GM18505 (cell line): ENCODE measurements at regions not wholly inside any gene's neighbourhood (a gene's known extent, or its start where the extent isn't known, plus 50 kb on each side); places are given as distances from the start of the nearest gene placed in this dataset.
"Not testable (repeated sequence)": the region's sequence is repeated elsewhere in the genome, so short reads cannot be mapped to it uniquely, and the experiment has no call there.

Experiments
- ATAC-seq: cut with Tn5 transposase; IDR thresholded peaks from one replicate; pipeline ENCODE4 v1.9.1; 2021; ENCODE audit not compliant: unreplicated experiment
- POLR2A ChIP-seq: IDR thresholded peaks from 4 replicates; pipeline ENCODE4 v1.6.1; 2011; ENCODE audit warnings: borderline replicate concordance; ENCODE audit not compliant: insufficient read depth, insufficient read length; ENCODE audit errors: extremely low read depth

DNA sequence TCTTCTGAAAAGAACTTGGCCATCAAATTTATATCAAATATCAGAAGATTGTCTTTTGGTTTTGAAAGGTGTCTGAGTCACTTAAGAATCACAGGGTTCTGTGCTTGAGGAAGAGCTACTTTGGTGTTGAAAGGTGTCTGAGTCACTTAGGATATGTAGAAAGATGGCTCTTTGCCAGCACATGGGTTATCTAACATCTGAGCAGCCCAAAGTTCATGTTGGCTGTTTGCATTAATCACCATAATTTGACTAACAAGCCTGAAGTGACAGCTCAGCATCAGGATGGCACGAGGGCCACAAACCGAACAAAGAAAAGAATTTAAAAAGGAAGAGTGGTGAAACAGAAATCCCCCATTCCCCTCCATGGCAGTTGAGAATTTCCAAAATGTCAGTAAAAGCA, 190.5 kb upstream of the CMC1 start:
- no peak for ATAC-seq
- no peak for TF ChIP-seq POLR2A

DNA sequence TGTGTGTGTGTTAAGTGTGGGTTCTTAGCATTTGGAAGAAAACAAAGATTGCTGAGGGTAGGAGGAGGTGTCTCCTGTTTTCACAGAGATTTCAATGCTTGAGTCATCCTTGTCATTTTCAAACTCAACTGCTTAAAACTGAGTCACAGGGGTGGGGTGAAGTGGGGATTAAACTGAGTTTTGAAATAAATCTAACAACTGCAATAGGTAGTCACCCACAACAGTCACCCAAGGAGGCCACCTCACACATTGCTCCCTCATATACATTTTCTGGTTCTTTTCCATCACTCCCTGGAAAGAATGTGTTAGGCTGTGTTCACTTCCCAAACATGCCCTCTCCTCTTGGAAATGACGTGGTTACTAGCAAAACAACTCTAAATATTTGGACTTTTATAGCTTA, 187.7 kb upstream of the CMC1 start:
- TF ChIP-seq POLR2A = no peak
- no peak for ATAC-seq

DNA sequence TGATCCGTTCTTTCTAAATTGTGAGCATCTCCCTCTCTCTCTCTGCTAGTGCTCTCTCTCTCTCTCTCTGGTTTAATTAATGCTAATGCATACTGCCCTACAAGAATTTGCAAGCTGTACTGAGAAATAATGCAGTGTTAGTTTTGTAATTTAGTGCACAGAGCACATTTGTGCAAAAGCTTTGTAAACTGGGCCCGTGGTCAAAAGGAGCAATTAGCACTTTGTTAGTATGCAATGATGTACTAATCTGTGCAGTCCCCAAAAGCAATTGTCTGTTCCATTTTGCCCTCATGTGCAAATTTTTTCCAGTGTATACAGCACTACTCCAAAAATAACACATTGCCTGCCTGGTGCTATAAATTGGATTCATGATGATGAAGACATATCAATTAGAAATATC, 184.6 kb upstream of the CMC1 start:
- TF ChIP-seq POLR2A = no peak
- ATAC-seq = no peak

DNA sequence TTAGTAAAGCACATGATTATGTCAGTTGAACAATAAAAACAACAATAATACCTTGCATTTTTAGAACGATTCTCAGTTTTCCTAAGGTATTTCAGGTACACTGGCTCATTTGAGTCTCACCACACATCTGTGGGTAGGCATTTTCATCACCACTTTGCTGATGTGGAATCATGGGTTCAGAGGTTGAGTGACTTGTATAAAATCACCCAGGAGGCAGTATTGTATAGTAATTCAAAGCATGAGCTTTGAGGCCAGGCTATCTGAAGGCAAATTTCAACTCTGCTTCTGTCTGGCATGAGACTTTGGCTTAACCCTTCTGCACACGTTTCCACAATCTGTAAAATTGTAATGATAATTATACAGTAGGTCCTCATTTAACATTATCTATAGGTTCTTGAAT, 183.9 kb upstream of the CMC1 start:
- ATAC-seq = no peak
- TF ChIP-seq POLR2A = no peak

DNA sequence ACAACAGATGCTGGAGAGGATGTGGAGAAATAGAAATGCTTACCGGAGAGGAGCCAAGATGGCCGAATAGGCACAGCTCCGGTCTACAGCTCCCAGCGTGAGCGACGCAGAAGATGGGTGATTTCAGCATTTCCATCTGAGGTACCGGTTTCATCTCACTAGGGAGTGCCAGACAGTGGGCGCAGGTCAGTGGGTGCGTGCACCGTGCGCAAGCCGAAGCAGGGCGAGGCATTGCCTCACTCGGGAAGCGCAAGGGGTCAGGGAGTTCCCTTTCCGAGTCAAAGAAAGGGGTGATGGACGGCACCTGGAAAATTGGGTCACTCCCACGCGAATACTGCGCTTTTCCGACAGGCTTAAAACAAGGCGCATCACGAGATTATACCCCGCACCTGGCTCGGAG, 182.2 kb upstream of the CMC1 start:
- ATAC-seq = not testable (repeated sequence)

DNA sequence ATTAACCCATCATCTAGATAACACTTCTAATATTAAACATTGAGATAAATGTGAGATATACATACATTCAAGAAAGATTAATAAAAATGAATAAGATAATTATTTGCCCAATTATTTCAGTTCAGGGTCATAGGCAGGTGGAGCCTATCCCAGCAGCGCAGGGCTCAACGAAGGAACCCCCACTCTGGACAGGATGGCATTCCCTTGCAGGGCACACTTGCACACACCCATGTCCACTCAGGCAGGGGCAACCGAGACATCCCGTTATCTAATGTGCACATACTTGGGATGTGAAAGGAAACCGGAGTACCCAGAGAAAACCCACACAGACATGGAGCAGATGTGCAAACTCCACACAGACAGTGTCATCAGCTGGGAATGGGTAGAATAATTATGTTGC, 175.4 kb upstream of the CMC1 start:
- no peak for ATAC-seq
- no peak for TF ChIP-seq POLR2A

DNA sequence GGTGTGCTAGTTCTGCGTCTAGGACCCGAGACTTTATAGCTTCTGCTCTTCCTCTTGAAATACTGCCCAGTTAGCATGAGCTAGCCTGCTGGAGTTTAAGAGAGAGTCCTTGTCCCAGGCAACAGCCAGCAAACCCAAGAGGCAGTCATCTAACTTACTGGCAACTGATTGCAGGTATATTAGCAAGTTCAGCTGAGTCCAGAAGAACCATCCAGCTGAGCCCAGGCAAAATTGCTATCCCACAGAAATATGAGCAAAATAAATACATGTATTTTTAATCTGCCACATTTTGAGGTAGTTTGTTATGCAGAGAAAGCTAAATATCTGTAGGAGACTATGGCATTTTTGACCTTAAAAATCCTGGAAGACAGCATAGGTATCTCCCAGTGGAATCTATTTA, 174.4 kb upstream of the CMC1 start:
- no peak for ATAC-seq
- no peak for TF ChIP-seq POLR2A

DNA sequence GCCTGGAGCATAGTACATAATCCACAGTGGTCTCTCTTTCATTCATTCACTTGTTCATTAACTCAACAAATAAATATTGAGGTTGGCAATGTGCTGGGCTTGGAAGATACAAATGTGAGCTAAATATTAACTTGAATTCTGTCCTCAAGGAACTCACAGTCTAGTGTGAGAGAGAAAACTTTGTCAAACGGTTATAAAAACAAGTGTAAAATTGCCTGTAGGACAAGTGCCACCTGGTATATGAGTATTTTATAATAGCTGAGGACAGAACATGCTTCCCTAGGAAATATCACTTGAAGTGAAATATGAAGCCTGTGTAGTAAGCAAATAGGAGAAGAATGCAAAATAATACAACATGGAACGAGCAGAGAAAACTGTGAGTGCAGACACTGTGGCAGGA, 173.1 kb upstream of the CMC1 start:
- ATAC-seq = no peak
- TF ChIP-seq POLR2A = no peak

DNA sequence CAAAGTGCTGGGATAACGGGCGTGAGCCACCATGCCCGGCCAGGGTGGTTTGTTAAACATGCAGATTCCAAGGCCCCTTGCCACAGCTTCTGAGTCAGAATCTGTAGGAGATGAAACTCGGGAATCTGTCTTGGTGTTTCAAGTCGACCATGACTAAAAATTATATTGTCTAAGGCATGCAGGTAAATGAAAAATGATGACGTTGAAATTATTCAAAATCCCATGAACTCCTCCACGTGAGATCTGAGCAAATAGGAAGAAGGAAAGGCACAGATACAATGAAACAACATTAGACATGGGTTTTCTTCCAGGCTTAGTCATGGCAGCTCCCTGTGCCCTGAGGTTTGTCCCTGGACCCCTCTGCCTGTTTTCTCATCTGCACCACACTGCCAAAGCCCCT, 172.0 kb upstream of the CMC1 start:
- TF ChIP-seq POLR2A = no peak
- no peak for ATAC-seq

DNA sequence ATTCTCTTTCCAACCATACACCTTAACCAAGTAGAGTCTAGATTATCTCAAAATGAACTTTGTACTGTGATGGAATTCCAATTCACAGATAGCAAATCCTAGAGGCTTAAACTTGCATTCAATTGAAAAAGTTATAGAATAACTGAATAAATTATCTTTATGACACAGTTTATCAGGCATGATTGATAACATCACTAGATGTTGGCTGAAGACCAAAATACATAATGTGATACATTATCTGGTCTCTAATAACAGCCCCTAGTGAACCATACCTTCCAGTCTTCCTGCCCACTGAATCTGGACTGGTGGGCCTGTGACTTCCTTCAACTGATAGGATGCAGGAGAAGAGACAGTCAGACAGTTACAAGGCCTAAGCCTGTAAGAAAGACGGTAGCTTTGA, 165.2 kb upstream of the CMC1 start:
- TF ChIP-seq POLR2A = no peak
- ATAC-seq = no peak

DNA sequence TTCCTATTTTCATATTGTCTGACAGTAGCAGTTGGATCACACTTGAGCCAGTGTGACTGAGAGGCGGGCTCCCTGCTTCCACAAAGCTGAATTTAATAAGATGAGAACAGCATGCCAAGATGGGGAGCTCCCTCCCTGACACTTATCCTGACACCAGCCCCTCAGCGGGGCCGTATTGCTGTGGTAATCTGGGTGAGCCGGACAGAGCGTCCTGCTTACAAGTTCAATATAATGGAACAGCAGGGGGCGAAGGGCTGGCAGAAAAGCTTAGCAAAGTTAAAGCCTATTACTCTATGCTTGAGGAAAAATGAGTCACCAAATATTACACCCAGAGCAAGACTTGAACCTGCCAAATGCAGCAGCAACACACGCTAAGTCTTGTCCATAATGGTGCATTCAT, 163.8 kb upstream of the CMC1 start:
- TF ChIP-seq POLR2A = no peak
- ATAC-seq = no peak

DNA sequence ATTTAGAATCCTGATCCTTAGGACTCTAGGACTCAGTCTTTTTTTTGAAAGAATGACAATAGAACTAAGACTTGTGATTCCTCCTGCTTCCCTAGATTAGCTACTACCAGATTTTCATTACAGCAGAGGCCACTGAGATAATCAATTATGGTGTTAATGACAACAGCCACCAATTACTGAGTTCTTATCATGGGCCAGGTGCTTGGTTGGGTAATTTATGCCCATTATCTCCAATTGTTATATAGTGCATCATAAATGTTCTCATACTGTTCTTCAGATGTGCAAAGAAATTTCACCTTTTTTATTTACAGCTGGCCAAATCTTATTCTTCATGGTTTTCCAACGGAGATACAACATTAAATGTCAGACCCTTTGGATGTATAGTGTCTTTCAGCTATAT, 162.9 kb upstream of the CMC1 start:
- no peak for ATAC-seq
- TF ChIP-seq POLR2A = no peak

DNA sequence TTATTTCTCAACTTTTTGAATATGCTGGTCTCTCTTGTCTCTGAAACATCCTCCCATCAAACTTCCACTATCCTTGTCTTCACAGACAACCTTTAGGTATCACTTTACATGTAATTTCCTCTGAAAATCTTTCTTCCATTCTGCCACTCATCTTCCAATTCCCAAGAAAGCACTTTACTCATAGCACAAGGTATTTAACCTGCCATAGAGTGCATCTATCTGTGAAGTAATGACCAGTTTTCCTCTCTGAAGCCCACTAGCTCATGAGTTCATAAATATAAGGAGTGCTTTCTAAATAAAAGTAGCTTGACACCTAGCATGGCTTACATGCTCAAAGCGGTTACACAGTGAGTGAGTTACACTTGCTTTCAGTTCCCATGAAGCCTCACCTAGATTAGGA, 160.7 kb upstream of the CMC1 start:
- TF ChIP-seq POLR2A = no peak
- ATAC-seq = no peak

DNA sequence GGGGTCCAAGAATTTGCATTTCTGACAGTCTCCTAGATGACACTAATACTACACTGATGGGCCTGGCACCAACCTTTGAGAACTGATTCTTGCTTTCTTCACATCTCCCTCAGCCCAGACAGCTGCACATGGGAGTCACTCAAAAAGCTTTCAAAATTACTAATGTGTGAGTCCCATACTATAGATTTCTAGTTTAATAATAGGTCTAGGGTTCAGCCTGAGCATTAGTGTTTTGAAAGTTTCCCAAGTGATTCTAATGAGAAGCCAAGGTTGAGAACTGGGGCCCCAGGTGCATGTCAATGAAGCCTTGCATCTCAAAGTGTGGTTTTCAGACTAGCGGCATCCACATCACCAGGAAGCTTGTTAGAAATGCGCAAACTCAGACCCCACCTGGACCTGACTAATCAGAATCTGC, 159.9 kb upstream of the CMC1 start:
- no peak for TF ChIP-seq POLR2A
- ATAC-seq = no peak

DNA sequence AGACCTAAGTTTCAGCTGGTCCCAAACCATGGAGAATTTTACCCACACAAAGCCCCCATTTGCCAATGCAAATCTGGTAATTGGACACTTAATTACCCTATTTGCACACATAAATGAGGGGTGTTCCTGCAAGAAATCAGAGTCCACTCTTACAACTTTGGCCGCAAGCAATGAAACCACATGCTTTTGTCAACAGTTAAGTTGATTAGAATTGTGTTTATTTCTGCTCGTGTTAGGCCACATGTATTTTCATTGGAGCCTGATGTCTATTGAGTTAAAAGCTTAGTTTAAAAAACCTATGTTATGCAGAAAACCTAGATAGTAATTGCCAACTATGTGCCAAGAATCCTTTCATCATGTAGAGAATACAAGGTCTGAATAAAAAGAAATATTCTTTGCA, 153.8 kb upstream of the CMC1 start:
- ATAC-seq = no peak
- TF ChIP-seq POLR2A = no peak
